SKM-1 (cell line): ENCODE measurements at regions not wholly inside any gene's neighbourhood (a gene's known extent, or its start where the extent isn't known, plus 50 kb on each side); places are given as distances from the start of the nearest gene placed in this dataset.

ENCODE experiments used
- DNase-seq: peaks from one replicate; lab custom pipeline; 2025; ENCODE audit not compliant: unreplicated experiment; lab: John Stamatoyannopoulos, UW

- DNase-seq, result no peak
Measured at GRCh38 chr7:121810831-121811672, 61.9 kb upstream of the PTPRZ1 start.

GRCh38 chr7:121807078-121807477, 65.9 kb upstream of the PTPRZ1 start:
- no peak for DNase-seq

- DNase-seq, result no peak
Measured at GRCh38 chr7:121803039-121803438, 69.9 kb upstream of the PTPRZ1 start.

- DNase-seq, result no peak
Measured at GRCh38 chr7:121800916-121801675, 71.9 kb upstream of the PTPRZ1 start.

GRCh38 chr7:121798896-121799295, 74.1 kb upstream of the PTPRZ1 start:
- DNase-seq, result no peak

- DNase-seq, result no peak
Measured at GRCh38 chr7:121798453-121798840, 74.5 kb upstream of the PTPRZ1 start.

- DNase-seq, result no peak
Measured at GRCh38 chr7:121797657-121798452, 75.1 kb upstream of the PTPRZ1 start.

GRCh38 chr7:121796936-121797656, 75.9 kb upstream of the PTPRZ1 start:
- DNase-seq, result no peak

GRCh38 chr7:121796381-121796780, 76.6 kb upstream of the PTPRZ1 start:
- DNase-seq, result no peak

- no peak for DNase-seq
Measured at GRCh38 chr7:121795736-121796135, 77.2 kb upstream of the PTPRZ1 start.

- DNase-seq, result no peak
Measured at GRCh38 chr7:121793716-121794115, 79.2 kb upstream of the PTPRZ1 start.

GRCh38 chr7:121777672-121778071, 95.3 kb upstream of the PTPRZ1 start:
- DNase-seq, result no peak

- no peak for DNase-seq
Measured at GRCh38 chr7:121774563-121774962, 98.4 kb upstream of the PTPRZ1 start.

GRCh38 chr7:121766676-121767075, 106.3 kb upstream of the PTPRZ1 start:
- no peak for DNase-seq

- DNase-seq, result no peak
Measured at GRCh38 chr7:121761399-121761798, 111.6 kb upstream of the PTPRZ1 start.

- DNase-seq, result no peak
Measured at GRCh38 chr7:121755818-121756552, 117.0 kb upstream of the PTPRZ1 start.

- no peak for DNase-seq
Measured at GRCh38 chr7:121755286-121755685, 117.7 kb upstream of the PTPRZ1 start.

GRCh38 chr7:121753944-121754343, 119.0 kb upstream of the PTPRZ1 start:
- DNase-seq, result no peak

- no peak for DNase-seq
Measured at GRCh38 chr7:121752706-121753105, 120.3 kb upstream of the PTPRZ1 start.

GRCh38 chr7:121748546-121748945, 124.4 kb upstream of the PTPRZ1 start:
- no peak for DNase-seq
